GM18505 (cell line): ENCODE measurements at regions not wholly inside any gene's neighbourhood (a gene's known extent, or its start where the extent isn't known, plus 50 kb on each side); places are given as distances from the start of the nearest gene placed in this dataset.

Source experiments
- ATAC-seq: cut with Tn5 transposase; IDR thresholded peaks from one replicate; pipeline ENCODE4 v1.9.1; 2021; ENCODE audit not compliant: unreplicated experiment
- POLR2A ChIP-seq: IDR thresholded peaks from 4 replicates; pipeline ENCODE4 v1.6.1; 2011; ENCODE audit warnings: borderline replicate concordance; ENCODE audit not compliant: insufficient read depth, insufficient read length; ENCODE audit errors: extremely low read depth

DNA sequence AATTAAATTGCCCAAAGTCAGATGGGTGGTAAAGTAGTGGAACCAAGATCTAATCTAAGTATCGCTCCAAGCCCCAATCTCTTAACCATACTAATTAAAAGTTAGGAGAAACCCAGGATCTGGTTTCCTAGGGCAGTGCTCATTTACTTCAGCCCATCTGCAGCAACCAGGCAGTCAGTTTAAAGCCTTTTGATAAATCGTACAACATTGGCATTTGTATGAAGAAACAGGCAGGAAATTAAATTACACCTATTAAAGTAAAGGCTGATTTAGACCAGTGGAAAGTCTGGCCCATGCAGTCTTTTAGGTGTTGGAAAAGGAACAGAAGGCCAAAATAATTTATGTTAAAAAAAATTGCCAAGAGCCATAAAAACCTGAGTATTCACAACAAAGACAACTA, 594.4 kb upstream of the UBE2E2 start:
- no peak for TF ChIP-seq POLR2A
- no peak for ATAC-seq

DNA sequence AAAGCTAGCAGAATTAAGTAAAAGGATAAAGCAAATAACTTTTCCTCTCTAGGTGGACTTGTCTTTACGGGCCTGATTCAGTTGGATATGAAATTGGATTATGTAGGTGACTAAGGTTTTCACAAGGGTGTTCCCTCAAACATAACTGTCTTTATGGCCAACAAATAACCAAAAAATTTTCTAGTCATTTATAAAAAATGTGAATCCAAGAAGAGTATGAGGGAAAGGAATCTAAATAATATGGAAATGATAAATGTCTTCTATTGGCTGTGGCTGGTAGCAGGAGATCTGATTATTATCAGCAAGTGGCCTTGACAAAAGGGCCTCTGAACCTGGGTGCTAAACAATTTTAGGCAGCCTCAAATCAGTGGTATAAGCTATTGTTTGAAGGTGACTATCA, 594.0 kb upstream of the UBE2E2 start:
- TF ChIP-seq POLR2A: no peak
- no peak for ATAC-seq

DNA sequence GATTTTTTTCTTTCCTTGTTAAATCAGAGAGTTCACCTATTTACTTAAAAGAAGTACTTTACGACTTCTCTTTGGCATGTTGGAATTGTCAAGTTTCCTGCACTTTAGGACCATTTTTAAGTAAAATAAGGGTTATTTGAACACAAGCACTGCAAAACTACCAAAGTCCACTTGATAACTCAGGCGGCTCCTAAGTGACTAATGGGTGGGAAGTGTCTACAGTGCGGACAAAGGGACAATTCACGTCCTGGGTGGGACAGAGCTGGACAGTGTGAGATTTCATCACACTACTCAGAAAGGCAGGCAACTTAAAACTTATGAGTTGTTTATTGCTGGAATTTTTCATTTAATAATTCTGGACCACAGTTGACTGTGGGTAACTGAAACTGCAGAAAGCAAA, 590.2 kb upstream of the UBE2E2 start:
- no peak for TF ChIP-seq POLR2A
- no peak for ATAC-seq

DNA sequence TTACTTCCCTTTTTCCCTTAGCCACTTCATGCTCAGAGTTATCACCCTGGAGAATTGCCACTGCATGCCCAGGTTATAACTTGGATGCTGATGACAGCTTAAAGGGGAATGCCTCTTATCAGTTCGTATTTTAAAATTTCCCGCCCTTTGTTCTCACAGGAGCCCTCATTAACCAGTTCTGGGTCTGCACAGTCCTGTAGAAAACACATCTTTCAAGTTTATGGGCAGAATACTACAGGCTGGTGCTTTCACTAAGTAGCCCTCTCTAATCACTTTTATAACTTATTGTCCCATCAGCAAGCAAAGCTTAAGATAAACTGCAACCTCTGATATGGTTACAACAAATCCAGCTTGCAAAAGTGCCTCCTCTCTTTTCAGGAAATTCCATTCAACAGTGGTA, 587.3 kb upstream of the UBE2E2 start:
- no peak for TF ChIP-seq POLR2A
- ATAC-seq: no peak

DNA sequence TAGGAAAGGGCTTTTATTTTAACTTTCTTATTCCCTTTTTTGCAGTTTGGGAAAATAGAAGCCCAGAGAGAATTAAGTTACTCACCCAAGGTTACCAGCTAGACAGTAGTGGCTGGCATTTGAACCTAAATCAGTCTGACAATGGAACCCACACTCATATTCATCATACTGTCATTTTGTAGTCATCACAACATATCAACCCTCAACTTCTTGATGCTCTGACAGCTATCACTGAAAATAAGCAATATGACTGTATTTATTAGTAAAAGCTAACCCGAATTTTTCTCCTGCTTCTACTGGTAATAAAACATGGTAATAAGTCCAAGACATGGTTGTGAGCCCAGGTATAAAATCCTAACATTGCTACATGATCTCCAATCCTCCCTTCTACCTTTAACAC, 585.8 kb upstream of the UBE2E2 start:
- no peak for TF ChIP-seq POLR2A

DNA sequence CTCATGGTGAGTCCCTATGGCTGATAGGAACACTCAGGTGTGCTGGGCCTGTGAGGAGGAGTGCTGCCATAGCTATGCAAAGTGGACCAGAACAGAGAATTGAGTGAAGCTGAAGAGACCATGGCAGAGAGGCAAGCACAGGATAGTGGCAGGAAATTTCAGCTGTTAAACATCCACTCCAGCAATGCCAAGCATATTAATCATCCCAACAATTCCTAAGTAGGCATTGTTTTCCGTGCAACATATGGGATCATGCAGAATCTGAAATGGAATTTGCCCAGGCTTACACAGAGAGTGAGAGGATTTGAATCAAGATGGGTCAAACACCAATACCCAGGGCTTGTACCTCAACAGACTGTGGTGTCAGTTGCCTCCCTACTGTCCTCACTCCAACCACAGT, 582.6 kb upstream of the UBE2E2 start:
- ATAC-seq: no peak
- no peak for TF ChIP-seq POLR2A

More for the DNA sequence above, 585.8 kb upstream of the UBE2E2 start:
- no peak for ATAC-seq

DNA sequence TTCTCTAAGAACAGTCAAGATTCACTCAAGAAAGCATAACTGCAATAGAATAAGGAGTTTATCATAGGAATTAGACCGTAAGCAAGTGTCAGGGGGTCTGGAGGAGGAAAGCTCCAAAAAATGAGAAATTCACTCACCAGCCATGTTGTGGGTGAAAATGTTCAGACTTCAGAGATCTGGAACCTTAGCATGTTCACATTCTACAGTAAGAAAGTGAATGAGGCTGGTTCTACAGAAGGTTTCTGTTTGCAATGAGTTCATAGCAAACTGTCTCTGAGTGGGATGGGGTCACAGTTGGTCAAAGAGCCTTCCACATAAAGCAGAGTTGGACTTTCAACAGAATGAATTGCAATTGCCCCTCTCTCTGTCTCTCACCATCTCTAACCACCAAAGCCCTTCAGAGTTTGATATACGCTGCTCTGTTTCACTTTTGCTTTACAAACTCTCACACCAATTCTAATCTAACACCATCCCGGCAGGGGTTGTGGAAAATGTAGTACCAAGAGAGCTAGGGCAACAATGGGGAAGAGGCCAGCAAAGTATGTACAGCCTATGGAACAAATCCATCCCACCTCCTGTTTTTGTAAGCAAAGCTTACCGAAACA, 581.8 kb upstream of the UBE2E2 start:
- TF ChIP-seq POLR2A: no peak
- ATAC-seq: no peak

DNA sequence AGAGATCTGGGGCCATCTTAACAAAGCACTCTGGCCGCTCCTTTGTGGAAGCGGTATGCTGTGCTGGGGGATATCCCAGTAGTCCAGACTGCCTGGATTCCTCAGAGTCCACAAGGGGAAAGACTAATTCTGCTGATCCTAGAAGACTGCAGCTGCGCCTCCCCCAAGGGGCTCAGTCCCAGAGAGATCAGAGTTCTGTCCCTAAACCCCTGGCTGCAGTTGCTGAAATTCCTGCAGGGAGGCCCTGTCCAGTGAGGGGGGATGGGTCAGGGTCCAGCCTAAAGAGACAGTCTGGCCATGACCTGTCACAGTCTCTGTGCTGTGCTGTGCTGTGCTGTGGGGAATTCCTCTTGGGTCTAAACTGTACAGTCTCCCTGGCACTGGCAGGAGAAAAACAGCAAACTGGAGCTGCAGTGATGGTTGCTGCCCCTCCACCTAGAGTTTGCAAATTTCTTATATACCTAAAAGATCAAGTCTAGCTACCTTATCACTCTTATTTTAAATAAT, 575.1 kb upstream of the UBE2E2 start:
- no peak for ATAC-seq
- TF ChIP-seq POLR2A: no peak

DNA sequence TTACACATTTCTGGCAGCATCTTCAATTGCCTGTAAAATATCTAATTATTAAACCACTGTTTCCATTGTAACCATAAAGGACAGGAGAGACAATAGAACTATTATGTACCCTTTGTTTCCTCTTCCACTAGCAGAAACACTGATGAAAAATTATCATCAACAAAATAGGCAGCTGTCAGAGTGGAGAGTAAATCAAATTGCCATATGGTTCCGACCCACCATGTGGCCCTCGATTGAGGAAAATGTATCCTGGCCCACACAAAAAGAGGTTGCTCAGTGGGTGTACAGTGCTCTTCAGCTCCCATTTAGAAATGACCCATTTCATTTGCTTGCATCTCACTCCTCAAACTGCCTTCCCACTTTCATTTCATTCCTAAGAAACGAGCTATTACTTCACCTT, 570.6 kb upstream of the UBE2E2 start:
- no peak for ATAC-seq
- no peak for TF ChIP-seq POLR2A

DNA sequence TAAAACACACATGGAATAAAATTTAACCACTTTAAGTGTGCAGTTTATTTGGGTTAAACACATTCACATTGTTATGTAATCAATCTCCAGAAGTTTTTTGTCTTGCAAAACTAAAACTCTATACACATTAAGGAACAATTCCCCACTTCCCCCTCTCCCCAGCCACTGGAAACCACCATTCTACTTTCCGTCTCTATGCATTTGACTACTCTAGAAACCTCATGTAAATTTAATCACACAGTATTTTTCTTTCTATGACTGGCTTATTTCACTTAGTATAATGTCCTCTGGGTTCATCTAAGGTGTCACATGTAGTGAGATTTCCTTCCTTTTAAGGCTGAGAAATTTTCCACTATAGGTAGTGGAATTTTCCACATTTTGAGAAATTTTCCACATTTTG, 568.7 kb upstream of the UBE2E2 start:
- no peak for TF ChIP-seq POLR2A
- ATAC-seq: no peak

DNA sequence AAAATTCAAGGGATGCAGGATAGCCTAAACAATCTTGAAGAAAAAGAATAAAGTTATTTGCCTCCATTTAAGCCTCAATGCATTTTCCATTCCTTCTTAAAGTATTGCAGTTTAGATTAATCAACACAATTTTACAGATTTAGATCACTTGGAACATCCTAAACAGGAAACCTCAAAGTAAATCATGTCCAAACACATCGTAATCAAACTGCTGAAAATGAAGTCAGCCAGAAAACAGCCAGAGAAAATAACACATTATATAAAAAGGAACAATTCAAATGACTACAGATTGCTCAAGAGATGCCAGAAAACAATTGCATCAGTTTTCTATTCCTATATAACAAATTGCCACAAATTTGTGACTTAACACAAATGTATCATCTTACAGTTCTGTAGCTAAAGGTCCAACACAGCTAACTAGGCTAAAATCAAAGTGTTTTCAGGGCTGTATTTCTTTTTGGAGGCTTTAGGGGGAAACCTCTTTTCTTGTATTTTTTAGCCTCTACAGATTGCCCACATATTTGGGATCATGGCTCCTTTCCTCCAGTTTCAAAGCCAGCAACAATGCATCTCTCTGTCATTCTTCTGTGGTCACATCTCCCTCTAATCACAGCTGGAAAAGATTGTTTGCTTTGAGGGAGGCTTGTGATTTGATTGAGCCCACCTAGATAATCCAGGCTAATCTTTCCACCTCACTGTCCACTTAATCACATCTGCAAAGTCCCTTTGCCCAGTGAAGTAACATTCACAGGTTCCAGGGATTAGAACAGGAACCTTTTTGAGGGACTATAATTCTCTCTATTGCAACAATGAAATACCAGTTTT, 543.3 kb upstream of the UBE2E2 start:
- no peak for TF ChIP-seq POLR2A
- no peak for ATAC-seq

DNA sequence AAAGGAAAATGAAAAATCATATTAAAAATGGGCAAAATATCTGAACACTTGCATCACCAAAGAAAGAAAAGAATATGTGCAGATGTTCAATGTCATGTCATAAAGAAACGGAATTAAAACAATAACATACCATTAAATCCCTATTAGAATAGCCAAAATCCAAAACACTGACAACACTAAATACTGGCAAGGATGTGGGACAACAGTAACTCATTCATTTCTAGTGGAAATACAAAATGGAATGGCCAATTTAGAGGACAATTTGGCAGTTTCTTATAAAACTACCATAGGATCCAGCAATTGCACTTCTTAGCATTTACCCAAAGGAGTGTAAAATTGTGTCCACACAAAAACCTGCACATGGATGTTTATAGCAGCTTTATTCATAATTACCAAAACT, 542.5 kb upstream of the UBE2E2 start:
- ATAC-seq: no peak
- no peak for TF ChIP-seq POLR2A

DNA sequence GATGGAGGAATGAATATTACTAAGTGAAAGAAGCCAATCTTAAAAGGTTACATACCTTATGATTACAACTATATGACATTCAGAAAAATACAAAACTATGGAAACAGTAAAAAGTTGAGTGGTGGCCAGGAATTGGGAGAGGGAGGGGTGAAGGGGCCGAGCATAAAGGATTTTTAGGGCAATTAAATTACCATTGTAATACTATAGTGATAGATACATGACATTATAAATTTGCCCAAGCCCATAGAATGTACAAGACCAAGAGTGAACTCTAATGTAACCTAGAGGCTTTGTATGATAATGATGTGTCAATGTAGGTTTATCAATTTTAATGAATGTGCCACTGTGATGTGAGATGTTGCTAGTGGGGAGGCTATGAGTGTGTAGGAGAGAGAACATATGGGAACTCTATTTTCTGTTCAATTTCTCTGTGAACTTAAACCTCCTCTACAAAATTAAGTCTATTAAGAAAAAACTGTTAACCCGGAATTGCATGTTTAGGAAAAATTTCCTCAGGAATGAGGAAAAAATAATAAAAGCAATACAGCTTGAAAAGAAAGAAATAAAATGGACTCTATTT, 541.9 kb upstream of the UBE2E2 start:
- TF ChIP-seq POLR2A: no peak
- no peak for ATAC-seq

DNA sequence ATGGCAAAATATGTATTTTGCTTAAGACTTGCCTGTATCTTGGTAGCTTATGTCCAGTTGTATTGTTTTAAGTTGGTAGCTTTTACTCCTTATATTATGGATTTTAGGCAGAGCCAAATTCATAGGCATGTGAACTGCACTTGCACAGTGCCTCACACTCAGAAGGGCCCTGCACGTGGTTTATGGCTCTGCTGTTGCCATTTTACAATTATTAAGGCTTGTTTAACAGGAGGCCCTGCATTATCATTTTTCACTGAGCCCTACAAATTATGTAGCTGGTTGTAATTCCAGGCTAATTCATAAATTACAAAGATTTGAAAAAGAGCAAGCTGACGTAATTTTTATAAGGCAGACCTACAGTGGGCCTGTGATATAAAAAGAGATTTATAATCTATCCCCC, 537.6 kb upstream of the UBE2E2 start:
- ATAC-seq: no peak

DNA sequence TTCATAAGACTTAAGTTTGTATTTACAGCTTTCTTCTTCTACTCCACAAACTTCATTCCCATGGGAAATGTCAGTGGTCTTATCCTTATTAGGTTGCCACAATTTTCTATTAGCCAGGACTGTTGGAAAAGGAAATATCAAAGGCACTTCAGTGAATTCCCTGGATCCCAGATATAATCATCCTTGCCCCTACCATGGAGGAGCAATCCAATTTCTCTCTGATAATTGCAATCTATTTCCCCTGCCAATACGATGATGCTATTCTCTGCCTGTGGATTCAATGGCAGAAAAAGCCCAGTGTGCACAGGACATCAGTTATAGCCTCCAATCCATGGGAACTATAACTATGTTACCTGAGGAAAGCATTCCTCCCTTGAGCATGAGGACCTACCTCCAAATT, 536.4 kb upstream of the UBE2E2 start:
- no peak for TF ChIP-seq POLR2A
- ATAC-seq: no peak

More for the DNA sequence above, 537.6 kb upstream of the UBE2E2 start:
- TF ChIP-seq POLR2A: no peak

DNA sequence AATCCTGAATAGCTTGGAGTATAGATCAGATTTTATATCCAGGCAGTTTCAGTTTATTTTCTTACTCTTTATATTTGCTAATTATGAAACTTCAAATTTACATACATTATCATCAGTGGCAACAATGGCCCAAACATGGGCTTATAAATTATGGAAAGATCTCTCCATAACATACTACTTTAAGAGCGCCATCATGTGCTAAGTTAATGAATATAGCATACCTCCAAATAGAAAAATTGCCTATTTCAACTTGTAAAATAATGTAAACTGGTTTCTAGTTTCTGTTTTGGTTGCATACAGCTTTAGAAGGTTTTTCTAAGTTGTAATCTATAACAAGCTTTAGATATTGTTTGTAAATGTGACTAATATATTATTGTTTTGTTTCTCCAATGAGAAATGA, 531.3 kb upstream of the UBE2E2 start:
- no peak for TF ChIP-seq POLR2A

More for the DNA sequence above, 531.3 kb upstream of the UBE2E2 start:
- ATAC-seq: no peak
